ENCODE measurements at regions not wholly inside any gene's neighbourhood (a gene's known extent, or its start where the extent isn't known, plus 50 kb on each side); places are given as distances from the start of the nearest gene placed in this dataset.

GRCh38 chr17:54738496-54738895 is 162.2 kb upstream of the TOM1L1 start:
- no peak overlapping the region for H3K4me3 ChIP-seq (ENCODE audit: low read depth, low read length)
- DNase-seq (ENCODE audit: low read depth) = no peak
- no peak for TF ChIP-seq CTCF (IDR thresholded peaks at IDR 0.05; ENCODE audit: insufficient read depth, low read length)

GRCh38 chr17:54744750-54745149 is 155.9 kb upstream of the TOM1L1 start:
- H3K4me3 ChIP-seq (ENCODE audit: low read depth, low read length) = no peak overlapping the region

GRCh38 chr17:54745239-54745638 is 155.4 kb upstream of the TOM1L1 start:
- H3K4me3 ChIP-seq (ENCODE audit: low read depth, low read length) = no peak overlapping the region
- TF ChIP-seq CTCF (IDR thresholded peaks at IDR 0.05; ENCODE audit: insufficient read depth, low read length) = no peak
- no peak for DNase-seq (ENCODE audit: low read depth)

More at GRCh38 chr17:54744750-54745149, 155.9 kb upstream of the TOM1L1 start:
- DNase-seq (ENCODE audit: low read depth) = no peak
- TF ChIP-seq CTCF (IDR thresholded peaks at IDR 0.05; ENCODE audit: insufficient read depth, low read length) = no peak

GRCh38 chr17:54745862-54746261 is 154.8 kb upstream of the TOM1L1 start:
- no peak for DNase-seq (ENCODE audit: low read depth)
- H3K4me3 ChIP-seq (ENCODE audit: low read depth, low read length) = no peak overlapping the region
- no peak for TF ChIP-seq CTCF (IDR thresholded peaks at IDR 0.05; ENCODE audit: insufficient read depth, low read length)

GRCh38 chr17:54749157-54749556 is 151.5 kb upstream of the TOM1L1 start:
- H3K4me3 ChIP-seq (ENCODE audit: low read depth, low read length) = no peak overlapping the region
- DNase-seq (ENCODE audit: low read depth) = no peak
- no peak for TF ChIP-seq CTCF (IDR thresholded peaks at IDR 0.05; ENCODE audit: insufficient read depth, low read length)

- no peak for DNase-seq (ENCODE audit: low read depth)
- H3K4me3 ChIP-seq (ENCODE audit: low read depth, low read length) = no peak overlapping the region
- no peak for TF ChIP-seq CTCF (IDR thresholded peaks at IDR 0.05; ENCODE audit: insufficient read depth, low read length)
These were observed 146.1 kb upstream of the TOM1L1 start for GRCh38 chr17:54754560-54754959.

- DNase-seq (ENCODE audit: low read depth) = no peak
- no peak for TF ChIP-seq CTCF (IDR thresholded peaks at IDR 0.05; ENCODE audit: insufficient read depth, low read length)
- H3K4me3 ChIP-seq (ENCODE audit: low read depth, low read length) = no peak overlapping the region
These were observed 139.8 kb upstream of the TOM1L1 start for GRCh38 chr17:54760836-54761235.

Data from fibroblast of the aortic adventitia (primary cell).